Thoracic aorta (tissue), 2 donors: ENCODE measurements at regions not wholly inside any gene's neighbourhood (a gene's known extent, or its start where the extent isn't known, plus 50 kb on each side); places are given as distances from the start of the nearest gene placed in this dataset.

Source experiments
- ATAC-seq: fragments of 150-250 bp; one replicate; pipeline ENCODE4 v1.8.0; 2017; ENCODE audit warnings: low read depth; ENCODE audit not compliant: insufficient number of reproducible peaks, low FRiP score
- DNase-seq: peaks from one replicate; pipeline ENCODE4 v3.0.0-alpha.2; 2020; ENCODE audit warnings: low spot score
- H3K27ac ChIP-seq, 2 donors: fragments of 200-600 bp; sonication (generic); 1 replicate in 1 of 2; 2 replicates in 1 of 2; pipeline ENCODE4 v1.5.1; 2016; ENCODE audit warnings: mild to moderate bottlenecking in 2 of 2, moderate library complexity in 2 of 2
- H3K27me3 ChIP-seq: fragments of 200-600 bp; sonication (generic); replicated peaks from 2 replicates; pipeline ENCODE4 v1.6.0; 2016; ENCODE audit warnings: mild to moderate bottlenecking; ENCODE audit not compliant: insufficient read depth
- H3K36me3 ChIP-seq: fragments of 200-600 bp; sonication (generic); one replicate; pipeline ENCODE4 v1.5.1; 2016
- H3K4me1 ChIP-seq, 2 donors: fragments of 200-600 bp; sonication (generic); 1 replicate in 1 of 2; 2 replicates in 1 of 2; pipeline versions ENCODE4 v1.5.1 to v1.6.0; 2016; ENCODE audit warnings: low read depth in 2 of 2, mild to moderate bottlenecking in 1 of 2; ENCODE audit not compliant: control insufficient read depth in 1 of 2
- H3K4me3 ChIP-seq: fragments of 200-600 bp; sonication (generic); 2 replicates; pipeline ENCODE4 v1.5.1; 2016; ENCODE audit warnings: mild to moderate bottlenecking
- H3K9me3 ChIP-seq: fragments of 200-600 bp; sonication (generic); 2 replicates; pipeline ENCODE4 v1.5.1; 2016
- CTCF ChIP-seq: fragments of 200-600 bp; sonication (generic); IDR thresholded peaks from one replicate; pipeline ENCODE4 v1.5.1; 2019; ENCODE audit warnings: antibody characterized with exemption

DNA sequence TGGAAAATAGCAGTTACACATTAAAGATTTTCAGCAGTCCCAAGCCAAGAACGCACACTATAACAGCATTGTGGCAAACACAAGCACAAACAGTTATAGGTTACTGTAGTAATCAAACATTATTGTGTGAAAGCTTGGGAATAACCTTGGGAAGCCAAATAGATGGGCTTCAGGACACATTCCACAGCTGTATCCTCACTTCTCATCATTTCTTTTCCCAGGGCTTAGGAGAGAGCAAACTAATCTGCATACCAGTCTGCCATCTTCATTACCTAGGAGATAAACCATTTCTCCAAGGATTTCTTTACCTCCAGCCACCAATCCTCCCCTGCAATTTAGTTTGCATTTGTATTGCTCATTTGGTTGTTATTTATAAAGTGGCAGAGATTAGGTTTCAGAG, 352.4 kb downstream of the SH2D4B start:
- H3K27ac ChIP-seq: no peak overlapping the region
- no peak for DNase-seq
- H3K4me3 ChIP-seq: no peak overlapping the region
- ATAC-seq: no peak
- H3K27me3 ChIP-seq: no peaks in the 10 kb centered on the region
- TF ChIP-seq CTCF: no peak
- no peaks in the 10 kb centered on the region for H3K9me3 ChIP-seq
- H3K36me3 ChIP-seq: no peaks in the 10 kb centered on the region
- no peaks in the 10 kb centered on the region for H3K4me1 ChIP-seq

DNA sequence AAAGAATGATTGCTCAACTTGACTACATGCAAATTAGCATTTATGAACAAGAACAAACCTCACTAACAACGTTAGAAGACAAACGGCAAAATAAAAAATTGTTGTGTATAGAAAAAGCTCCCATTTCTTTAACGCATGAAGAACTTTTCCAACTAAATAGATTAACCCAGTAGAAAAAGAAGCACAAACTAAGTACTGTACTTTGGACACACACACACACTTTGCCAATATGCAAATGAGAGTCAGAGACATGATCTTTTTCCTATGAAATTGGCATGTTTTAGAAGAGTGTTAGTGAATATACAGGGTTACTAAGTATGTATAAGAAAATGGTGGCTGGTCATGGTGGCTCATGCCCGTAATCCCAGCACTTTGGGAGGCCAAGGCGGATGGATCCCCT, 355.6 kb downstream of the SH2D4B start:
- H3K4me1 ChIP-seq: no peaks in the 10 kb centered on the region
- H3K9me3 ChIP-seq: no peaks in the 10 kb centered on the region
- no peak overlapping the region for H3K27ac ChIP-seq
- DNase-seq (no peak), ATAC-seq (no peak)
- no peaks in the 10 kb centered on the region for H3K27me3 ChIP-seq
- H3K36me3 ChIP-seq: no peaks in the 10 kb centered on the region
- TF ChIP-seq CTCF: no peak
- H3K4me3 ChIP-seq: no peak overlapping the region

GRCh38 chr10:80894311-80894791, 356.6 kb downstream of the SH2D4B start:
- no peak overlapping the region for H3K27ac ChIP-seq
- H3K4me1 ChIP-seq: no peaks in the 10 kb centered on the region
- H3K27me3 ChIP-seq: no peaks in the 10 kb centered on the region
- no peak for ATAC-seq
- TF ChIP-seq CTCF: no peak
- no peak for DNase-seq
- H3K4me3 ChIP-seq: no peak overlapping the region
- H3K36me3 ChIP-seq: no peaks in the 10 kb centered on the region
- H3K9me3 ChIP-seq: no peaks in the 10 kb centered on the region

DNA sequence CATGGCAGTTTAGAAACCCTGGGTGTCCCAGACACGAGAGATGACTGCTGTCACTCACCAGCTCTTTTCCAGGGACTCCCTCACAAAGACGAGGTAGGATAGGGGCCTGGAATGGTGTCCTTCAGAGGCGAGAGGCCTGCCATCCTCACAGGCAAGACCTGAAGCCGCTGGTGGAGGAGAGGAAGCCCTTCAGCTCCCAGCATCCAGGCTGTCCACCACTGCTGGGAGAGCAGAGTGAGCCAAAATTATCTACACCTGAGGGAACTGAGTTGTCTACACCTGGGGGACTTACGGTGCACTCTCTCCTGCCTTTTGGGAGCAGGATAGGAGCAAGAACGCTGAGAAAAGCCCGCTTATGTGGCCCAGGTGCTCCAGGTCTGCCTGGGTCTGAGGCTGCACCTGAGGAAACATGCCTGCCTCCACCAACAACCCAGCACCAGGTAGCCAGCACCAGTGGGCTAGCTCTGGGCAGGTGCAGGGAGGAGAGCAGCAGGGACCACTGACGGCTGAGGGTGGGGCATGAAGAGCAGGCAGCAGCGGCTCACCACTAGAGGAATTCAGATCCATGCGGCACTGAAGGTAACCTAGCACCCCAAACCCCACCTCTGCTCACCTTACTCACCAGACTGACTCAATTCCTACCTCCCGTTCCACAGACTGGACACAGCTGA, 357.2 kb downstream of the SH2D4B start:
- TF ChIP-seq CTCF: no peak
- Histone ChIP-seq H3K9me3 (no peaks in the 10 kb centered on the region), H3K27me3 (no peaks in the 10 kb centered on the region), H3K36me3 (no peaks in the 10 kb centered on the region), H3K27ac (no peak overlapping the region), H3K4me3 (no peak overlapping the region), H3K4me1 (no peaks in the 10 kb centered on the region)
- DNase-seq (no peak), ATAC-seq (no peak)

DNA sequence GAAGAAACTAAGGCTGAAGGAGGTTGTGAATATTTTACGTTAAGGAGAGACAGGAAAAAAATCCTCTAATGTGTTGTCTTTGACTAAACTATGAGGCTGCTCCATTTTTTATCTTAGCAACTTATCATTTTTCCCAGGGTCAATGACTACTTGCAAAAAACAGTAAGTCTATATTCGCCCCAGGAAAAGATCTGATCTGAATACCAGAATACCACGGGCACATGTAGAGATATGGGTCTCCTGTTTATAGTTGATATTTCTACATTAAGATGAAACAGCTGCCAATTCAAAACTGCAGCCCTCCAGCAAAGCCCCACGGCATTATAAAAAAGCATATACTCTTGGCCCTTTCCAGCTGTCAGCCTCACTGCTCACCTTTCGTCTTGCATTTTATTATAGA, 358.4 kb downstream of the SH2D4B start:
- no peak for TF ChIP-seq CTCF
- Histone ChIP-seq H3K27ac (no peak overlapping the region), H3K4me1 (no peaks in the 10 kb centered on the region), H3K27me3 (no peaks in the 10 kb centered on the region), H3K9me3 (no peaks in the 10 kb centered on the region), H3K4me3 (no peak overlapping the region), H3K36me3 (no peaks in the 10 kb centered on the region)
- DNase-seq: no peak
- ATAC-seq: no peak
